Activated CD8-positive, alpha-beta memory T cell treated with anti-CD3 and anti-CD28 coated beads for 36 hours (primary cell): ENCODE measurements at regions not wholly inside any gene's neighbourhood (a gene's known extent, or its start where the extent isn't known, plus 50 kb on each side); places are given as distances from the start of the nearest gene placed in this dataset.

ENCODE experiments used
- CTCF ChIA-PET: fragments of 350-600 bp; sonication (Branson Sonifier 250); formaldehyde crosslinking; loops from one replicate; lab custom pipeline; 2021; ENCODE audit warnings: antibody characterized with exemption; lab: Charles Lee
- POLR2A ChIA-PET: fragments of 350-600 bp; sonication (Branson Sonifier 250); formaldehyde crosslinking; loops from one replicate; lab custom pipeline; 2021; ENCODE audit warnings: antibody characterized with exemption; lab: Charles Lee

DNA sequence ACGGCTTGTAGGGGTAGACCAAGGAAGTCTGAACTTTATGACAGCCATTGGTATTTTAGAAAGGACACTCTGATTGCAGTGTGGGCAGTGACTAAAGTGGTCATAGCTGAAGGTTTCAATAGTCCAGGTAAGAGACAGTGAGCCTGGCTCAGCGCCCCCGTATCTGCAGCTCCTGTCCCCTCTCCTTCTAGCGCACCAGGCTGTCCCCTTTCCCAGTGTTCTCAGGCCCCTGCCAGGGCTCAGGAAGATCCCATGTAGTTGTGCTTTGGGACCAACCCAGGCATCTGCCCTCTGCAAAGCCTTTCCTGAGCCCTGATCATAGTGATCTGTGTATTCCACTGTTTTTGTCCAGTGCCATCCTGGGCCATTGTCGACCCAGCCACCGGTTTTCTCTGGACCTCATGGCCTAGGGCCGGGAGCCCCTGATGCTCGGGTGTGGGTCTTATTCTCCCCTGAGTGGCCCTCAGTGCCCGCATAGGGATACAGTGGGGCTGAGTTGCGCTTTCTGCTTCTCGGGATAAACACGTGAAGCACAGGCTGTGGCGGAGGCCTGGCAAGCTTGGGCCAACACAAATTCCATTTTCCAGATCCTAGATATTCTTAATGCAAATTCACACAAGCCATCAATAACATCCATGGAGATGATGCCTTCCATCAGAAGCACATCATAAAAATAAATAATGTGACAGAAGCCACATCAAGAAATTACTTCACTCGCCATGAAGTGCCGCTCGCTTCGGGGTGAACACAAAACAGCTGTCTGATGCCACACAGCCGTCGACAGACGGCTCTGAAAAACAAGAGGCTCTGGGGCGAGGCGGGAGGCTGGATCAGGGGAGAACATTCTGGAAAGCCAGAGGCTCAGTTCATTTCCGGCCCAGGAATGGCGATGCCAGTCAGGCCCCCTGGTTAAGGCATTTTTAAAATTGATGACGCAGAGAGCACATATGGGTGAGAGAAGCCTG is 805.0 kb downstream of the TBC1D22A start:
- CTCF ChIA-PET = no interaction called here
- POLR2A ChIA-PET = no interaction called here

DNA sequence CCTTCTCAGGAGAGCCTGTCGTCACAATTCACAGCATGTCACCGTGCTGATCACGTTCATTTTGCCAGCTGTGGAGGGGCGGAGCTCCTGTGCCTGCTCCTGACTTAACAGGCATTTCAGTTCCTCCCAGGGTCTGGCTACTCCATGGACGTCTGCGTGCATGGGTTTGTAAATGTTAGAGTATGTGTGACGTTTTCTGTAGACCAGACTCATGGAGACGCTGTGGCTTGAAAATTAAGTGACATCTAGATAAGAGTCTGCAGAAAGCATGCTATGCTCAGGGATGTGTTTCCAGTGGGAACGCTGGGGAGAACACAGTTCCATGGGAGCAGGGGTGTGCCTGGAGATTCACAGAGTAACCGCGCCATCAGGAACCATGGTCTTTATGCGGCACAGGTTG is 804.0 kb downstream of the TBC1D22A start:
- POLR2A ChIA-PET = no interaction called here

DNA sequence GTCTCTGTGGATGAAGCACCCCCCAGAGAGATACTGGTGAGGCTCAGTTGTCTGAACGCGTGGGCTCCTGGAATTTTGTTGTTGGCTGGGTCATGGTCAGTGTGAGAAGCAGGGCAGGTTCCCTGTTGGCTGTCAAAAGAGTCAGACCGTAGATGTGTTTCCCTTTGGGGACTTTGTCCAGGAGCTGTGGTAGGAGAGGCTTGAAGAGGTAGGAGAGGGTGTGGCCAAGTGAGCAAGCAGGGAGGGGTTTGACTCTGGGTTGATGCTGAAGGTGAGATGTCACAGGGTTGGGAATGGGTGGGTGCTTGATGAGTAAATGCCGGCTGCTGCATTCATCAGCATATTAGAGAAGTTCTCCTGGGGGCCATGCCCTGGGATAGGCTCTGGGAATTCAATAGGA is 803.2 kb downstream of the TBC1D22A start:
- POLR2A ChIA-PET = no interaction called here
- CTCF ChIA-PET = no interaction called here

More for the DNA sequence above, 804.0 kb downstream of the TBC1D22A start:
- CTCF ChIA-PET = no interaction called here

DNA sequence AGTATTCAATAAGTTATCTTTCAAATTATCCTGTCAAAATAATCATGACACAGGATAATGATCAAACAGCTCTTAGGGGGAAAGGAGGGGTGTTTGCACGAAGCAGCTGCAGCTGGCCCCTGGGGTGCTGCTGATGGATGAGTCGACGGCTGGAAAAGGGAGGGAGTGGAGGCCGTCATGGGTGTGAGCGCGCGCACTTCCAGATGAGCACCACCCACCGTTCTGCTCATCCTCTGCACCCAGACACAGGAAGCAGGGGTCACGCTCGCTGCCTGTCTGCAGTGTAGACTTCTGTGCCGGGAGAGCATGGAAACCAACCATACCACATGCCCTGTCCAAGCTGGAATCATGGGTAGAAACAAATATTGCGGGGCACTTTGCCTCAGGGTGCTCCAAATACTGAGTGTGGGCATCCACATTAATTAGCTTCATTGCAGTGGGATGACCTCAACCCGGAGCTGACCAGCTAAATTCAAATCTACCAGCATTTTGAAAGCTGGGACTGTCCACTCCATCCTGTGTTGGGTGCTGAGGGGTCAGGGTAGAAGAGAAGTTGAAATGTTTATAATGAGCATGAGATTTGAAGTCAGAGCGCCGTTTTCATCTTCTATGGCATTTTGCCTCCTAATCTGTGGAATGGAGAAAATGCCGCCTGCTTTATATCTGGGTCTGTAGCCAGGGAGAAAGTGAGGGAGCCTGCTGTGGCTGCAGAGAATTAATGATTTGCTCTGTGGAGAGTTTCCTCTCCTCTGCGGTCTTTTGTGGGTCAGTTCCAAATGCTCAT is 802.4 kb downstream of the TBC1D22A start:
- POLR2A ChIA-PET = no interaction called here
- CTCF ChIA-PET = no interaction called here

DNA sequence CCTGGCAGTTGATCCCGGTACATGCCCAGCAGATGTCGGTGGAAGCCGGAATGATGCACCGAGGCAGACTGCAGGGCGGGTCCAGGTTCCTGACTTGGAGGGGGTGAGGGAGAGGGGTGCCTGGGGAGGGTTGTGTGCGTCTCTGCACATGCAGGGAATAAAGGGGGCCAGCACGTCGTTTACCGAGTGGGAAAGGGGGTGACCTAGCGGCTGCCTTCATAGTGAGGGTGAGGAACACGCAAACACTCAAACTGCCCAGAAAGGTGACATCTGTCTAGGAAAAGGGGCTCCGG is 801.7 kb downstream of the TBC1D22A start:
- ChIA-PET POLR2A (no interaction called here), CTCF (no interaction called here)

DNA sequence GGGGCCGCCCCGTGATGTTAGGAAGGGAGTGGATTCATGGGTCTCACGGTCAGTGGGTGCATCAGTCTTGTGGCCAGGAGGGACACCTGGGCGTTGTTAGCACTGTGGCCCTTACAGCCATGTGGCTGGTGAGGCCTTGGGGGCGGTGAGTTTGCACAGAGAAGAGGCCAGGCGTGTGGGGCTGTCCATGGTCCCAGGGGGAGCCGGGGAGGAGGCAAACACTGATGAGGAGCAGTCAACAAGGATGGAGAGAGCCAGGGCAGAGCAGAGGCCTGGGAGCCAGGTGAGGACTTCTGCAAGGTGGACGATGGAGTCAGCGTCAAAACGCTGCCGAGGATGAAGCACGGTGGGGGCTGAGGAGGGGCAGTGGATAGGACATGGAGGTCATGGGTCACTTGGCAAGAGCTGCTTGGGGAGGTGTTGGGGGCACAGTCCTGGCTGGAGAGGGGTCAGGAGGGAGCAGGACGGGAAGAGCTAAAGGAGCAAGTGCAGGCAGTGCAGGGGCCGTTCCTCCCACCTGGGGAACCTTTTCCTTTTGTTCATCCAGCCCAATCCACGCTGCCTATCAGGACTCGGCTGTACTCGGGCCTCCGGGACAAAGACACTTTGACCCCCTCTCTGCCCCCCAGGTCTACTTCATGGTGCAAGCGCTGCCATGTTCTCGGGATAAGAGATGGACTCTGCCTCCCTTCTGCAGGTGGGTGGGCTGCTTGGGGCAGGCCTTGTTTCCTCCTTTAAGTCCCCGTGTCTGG is 801.1 kb downstream of the TBC1D22A start:
- ChIA-PET POLR2A (no interaction called here), CTCF (no interaction called here)

DNA sequence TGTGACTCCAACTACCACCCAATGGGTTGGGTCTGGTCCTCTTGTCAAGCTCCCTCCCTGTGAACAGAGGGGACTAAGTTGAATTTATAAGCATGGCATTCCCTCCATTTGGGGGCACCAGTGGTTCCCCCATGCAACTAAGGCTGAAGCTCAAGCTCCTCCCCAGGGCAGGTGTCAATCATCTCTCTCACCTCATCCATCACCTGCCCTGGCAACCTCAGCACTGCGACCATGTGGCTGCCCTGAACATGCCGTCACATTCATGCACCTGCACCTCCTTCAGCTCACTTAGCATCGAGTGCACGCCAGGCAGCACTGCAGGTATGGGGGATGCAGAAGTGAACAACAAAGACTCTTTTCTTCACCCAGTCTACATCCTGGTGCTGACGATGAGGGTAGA is 799.3 kb downstream of the TBC1D22A start:
- ChIA-PET CTCF (no interaction called here), POLR2A (no interaction called here)

DNA sequence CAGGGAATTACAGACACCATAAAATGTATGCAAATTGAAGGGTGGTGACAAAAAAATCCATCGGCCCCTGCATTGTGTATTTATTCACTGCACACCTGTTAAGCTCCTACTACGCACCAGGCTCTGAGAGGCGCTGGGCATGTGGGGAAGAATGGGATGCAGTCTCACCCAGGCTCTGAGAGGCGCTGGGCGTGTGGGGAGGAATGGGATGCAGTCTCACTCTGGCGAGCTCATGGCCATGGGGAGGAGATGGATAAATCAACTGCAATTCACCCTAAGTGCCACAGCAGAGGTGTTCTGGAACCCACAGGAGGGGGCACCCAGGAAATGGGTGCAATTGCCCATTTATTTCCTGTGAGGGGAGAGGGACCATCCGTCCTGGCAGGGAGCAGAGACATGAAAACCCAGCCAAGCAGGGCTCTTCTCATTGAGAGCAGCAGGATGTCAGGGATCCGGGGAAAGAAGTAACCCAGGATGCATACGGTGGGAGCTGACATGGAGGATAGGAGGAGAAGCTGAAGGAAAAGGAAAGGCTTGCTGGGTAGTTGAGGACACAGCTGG is 798.7 kb downstream of the TBC1D22A start:
- CTCF ChIA-PET = no interaction called here

DNA sequence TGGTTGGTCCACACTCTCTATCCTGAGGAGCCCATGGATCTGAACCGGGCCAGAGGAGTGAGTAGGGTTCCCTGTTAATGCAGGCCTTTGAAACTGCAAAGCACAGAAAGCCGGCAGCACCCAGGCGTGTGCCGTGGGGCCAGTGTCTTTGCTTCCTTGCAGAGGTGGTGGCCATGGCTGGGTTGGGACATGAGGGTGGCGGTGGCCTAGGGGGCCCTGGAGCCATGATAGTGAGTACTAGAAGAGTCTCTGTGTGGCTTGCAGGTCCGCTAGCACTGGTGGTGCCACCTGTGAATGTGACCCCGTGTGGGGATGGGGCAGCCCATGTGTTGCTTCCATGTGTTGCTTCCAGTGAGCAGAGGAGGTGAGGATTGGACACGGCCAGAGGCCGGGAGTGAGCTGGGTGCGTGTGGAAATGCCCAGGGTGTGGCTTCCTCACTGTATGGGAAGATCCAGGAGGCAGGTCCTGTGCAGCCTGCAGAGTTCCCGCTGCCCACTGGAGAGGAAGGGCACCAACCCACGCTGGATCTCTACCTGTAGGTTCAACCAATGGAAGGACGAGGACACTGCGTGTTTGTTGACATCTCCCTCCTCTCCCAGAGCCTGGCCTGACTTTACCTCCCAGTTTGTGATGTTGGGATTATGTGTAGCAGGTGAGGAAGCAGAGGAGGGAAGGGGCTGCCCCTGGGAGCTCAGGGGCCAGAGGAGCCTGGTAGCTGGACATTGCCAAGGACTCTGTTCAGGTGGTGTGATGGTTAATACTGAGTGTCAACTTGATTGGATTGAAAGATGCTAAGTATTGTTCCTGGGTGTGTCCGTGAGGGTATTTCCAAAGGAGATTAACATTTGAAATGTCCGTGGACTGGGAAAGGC is 796.6 kb downstream of the TBC1D22A start:
- ChIA-PET CTCF (no interaction called here), POLR2A (no interaction called here)

More for the DNA sequence above, 798.7 kb downstream of the TBC1D22A start:
- POLR2A ChIA-PET = no interaction called here

DNA sequence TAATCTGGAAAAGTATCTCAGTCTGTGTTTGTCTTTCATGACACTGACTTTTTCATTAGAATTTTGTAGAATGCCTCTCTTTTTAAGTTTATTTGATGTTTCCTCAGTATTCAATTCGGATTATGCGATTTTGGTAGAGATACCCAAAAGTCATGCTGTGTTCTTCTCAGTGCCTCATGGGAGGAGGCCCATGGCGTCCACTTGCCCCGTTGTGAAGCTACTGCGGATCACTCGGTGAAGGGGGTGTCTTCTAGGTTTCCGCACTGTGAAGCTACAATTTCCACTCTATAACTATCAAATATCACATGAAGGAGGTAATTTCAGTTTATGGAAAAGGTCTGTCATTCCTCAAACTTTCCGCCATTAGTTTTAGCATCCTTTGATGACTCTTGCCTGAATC is 794.0 kb downstream of the TBC1D22A start:
- ChIA-PET POLR2A (no interaction called here), CTCF (no interaction called here)

DNA sequence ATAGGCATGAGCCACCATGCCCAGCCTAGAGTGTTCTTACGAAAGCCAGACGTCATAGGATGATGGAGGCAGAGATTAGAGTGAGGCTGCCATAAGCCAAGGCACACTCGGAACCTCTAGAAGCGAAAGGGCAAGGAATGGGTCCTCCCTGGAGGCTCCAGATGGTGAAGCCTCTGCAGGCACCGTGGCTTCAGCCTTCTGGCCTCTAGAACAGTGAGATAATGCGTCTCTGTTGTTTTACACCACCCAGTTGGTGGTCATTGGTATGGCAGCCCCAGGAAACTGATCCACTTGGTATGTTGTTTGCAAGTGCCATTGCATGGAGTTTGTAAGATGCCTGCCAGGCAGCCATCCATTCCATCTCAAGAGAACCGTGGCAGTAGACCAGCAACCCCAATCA is 791.0 kb downstream of the TBC1D22A start:
- ChIA-PET POLR2A (no interaction called here), CTCF (no interaction called here)

DNA sequence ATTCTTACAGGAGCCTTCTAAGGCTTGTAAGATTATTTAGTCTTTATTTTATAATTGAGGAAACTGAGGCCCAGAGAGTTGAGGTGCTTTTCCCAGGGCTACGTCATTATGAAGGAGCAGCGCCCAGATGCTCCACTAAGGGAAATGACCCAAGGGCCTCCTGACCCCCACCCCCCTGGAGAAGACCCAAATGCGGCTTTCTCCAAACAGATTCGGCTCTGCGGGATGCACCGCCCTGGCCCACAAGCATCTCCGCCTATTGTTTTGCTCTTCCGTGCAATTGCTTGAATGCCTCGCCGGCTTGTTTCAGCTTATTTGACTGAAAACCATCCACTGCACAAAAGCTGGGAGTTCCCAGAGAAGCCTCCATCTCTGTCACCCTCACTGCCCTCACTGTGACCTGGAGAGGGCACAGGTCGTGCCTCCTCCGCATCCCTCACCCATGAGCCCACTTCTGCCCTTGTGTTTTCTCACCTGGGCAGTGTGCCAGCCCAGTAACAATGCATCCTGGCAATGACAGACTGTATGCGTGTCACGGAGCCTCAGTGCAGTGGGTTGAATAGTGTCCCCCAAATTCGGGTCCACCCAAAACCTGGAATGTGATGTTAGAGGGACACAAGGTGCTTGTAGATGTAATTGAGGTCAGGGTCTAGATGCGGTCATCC is 790.2 kb downstream of the TBC1D22A start:
- ChIA-PET POLR2A (no interaction called here), CTCF (no interaction called here)

DNA sequence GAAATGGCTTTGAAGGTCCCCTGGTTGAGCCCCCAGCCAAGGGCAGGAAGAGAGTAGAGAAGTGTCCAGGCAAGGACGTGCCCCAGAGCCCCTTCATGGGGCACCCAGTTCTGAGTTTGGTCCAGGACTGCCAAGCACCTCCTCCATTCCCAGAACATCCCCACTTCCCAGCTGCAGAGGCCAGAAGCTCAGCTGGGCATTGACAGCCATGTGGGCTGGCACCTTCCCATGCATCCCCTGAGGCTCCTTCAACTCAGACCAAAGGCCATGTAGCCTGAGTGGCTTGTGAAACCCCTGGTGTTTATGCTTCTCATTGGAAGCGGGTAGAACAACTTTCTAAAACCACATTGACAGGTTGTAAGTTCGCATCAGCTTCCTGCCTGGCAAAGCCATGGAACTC is 789.6 kb downstream of the TBC1D22A start:
- ChIA-PET POLR2A (no interaction called here), CTCF (no interaction called here)

DNA sequence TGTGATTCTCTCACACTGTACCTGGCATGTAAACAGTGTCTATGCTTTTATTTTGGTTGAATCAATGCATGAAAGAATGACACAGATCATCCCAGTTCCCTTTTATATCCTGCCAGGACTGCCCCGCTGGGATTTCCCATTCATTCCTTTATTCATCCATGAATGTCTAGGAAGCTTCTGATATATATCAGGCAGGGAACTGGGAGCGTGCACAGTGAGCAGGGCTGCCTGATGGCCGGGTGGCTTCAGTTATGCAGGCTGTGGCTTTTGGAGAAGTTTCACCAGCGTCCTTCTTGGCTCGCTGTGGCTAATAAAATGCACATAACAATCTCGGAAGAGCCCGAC is 789.0 kb downstream of the TBC1D22A start:
- POLR2A ChIA-PET = no interaction called here
- CTCF ChIA-PET = no interaction called here

DNA sequence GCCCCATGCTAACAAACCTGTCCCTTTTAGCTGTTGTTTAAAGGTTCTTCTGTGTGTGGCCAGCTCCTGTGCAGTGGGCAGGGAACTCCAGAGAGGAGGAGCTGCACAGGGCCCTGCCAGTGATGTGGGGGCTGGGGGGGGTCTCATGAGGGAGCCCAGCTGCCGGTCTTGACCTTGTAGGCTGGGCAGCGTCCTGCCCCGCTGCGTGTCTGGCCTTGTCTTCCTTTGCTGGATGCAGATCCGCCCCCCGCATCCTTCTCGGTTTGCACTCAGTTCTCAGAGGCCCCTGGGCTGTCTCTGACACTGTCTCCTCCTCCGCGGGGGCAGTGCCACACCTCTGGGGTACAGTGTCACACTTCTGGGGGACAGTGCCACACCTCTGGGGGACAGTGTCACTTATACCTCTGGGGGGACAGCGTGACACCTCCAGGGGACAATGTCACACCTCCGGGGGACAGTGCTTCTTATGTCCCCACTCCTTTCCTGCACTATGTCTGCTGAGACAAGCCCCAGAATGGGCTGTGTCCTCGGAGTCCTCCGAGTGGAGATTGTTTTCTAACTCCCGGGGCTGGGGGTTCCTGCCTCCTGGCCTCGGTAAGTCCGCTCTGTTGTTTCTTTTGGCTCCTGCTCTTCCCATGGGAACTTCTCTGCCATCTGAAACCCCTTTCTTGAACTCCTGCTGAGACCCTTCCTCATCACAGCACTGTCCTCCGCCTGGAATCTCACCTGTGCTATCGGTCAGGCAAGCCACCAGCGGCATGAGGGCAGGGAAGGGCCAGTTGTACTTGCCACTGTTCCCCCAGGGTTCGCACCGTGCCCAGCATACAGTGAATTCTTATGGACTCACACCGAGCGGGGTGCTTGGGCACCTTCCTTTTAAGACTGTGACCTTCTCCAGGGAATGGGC is 788.3 kb downstream of the TBC1D22A start:
- ChIA-PET CTCF (interaction anchor here (0.6 kb wide), 1 partner anchor 9 kb away, joined by 4 read pairs; no protein-coding TSS in a partner anchor), POLR2A (no interaction called here)

DNA sequence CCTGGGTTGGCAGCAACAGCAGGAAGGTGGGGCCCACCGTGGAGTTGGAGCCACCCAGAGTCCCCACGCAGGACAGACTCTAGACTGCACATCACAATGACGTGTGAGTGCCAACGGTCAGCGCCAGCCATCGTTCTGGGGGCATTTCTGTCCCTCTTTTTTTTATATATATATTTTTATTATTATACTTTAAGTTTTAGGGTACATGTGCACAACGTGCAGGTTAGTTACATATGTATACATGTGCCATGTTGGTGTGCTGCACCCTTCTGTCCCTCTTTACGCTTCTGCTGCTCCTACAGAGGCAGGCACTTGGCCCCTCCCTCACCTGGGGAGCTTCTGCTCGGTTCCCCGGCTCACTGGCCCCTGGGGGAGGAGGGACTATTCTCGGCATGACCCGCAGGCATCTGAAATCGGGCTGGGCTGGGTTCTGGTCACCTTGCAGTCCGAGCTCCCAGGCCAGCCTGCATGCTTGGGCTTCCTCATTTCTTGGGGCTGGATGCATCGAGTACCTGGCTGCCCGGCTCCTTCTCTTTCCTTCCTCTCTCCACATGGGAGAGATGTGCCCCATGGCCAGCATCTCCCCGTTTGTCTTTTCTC is 787.4 kb downstream of the TBC1D22A start:
- CTCF ChIA-PET = interaction anchor here (0.6 kb wide), 1 partner anchor 9 kb away, joined by 4 read pairs; no protein-coding TSS in a partner anchor
- POLR2A ChIA-PET = no interaction called here
